Prostate gland (tissue), 2 donors: ENCODE measurements at regions not wholly inside any gene's neighbourhood (a gene's known extent, or its start where the extent isn't known, plus 50 kb on each side); places are given as distances from the start of the nearest gene placed in this dataset.

Source experiments
- CTCF ChIP-seq, 4 experiments: fragments of 200-600 bp in 2 of 4; fragments of 450-650 bp in 2 of 4; sonication (generic) in 2 of 4; IDR thresholded peaks; 1 replicate in 3 of 4; 2 replicates in 1 of 4; pipeline ENCODE4 v1.5.1; 2016 to 2019; ENCODE audit warnings: antibody characterized with exemption in 4 of 4, mild to moderate bottlenecking in 2 of 4, moderate library complexity in 2 of 4
- POLR2A ChIP-seq: fragments of 450-650 bp; IDR thresholded peaks from one replicate; pipeline ENCODE4 v1.6.1; 2016; ENCODE audit warnings: antibody characterized with exemption, mild to moderate bottlenecking
- POLR2AphosphoS5 ChIP-seq: sonication (generic); formaldehyde crosslinking; IDR thresholded peaks from one replicate; pipeline ENCODE4 v1.6.1; 2017; ENCODE audit warnings: antibody characterized with exemption

- TF ChIP-seq CTCF (IDR thresholded peaks at IDR 0.05) (no peak), POLR2AphosphoS5 (no peak), POLR2A (no peak)
Measured at GRCh38 chr17:69978056-69978646, 96.9 kb upstream of the KCNJ16 start.
